ENCODE measurements at regions not wholly inside any gene's neighbourhood (a gene's known extent, or its start where the extent isn't known, plus 50 kb on each side); places are given as distances from the start of the nearest gene placed in this dataset.

- no peak overlapping the region for H3K9ac ChIP-seq (ENCODE audit: low read length)
- H3K27me3 ChIP-seq (ENCODE audit: control insufficient read depth, insufficient read depth, low read length): no peaks in the 10 kb centered on the region; the same call in 1 of the 2 replicates
- H3K36me3 ChIP-seq (ENCODE audit: control insufficient read depth, insufficient read depth, low read length): no peaks in the 10 kb centered on the region
- H3K4me1 ChIP-seq (ENCODE audit: control insufficient read depth, insufficient read depth, low read length): no peaks in the 10 kb centered on the region
- H3K9me3 ChIP-seq (ENCODE audit: control insufficient read depth, insufficient read depth, low read depth, low read length): peaks cover 7% of the 10 kb centered on the region; the same call in 1 of the 2 replicates
- no peak overlapping the region for H3K4me3 ChIP-seq (ENCODE audit: low read depth, low read length)
- H3K27ac ChIP-seq (ENCODE audit: low read depth, low read length): no peak overlapping the region
Measured at GRCh38 chr10:130432850-130433249, 296.7 kb downstream of the GLRX3 start.

- Histone ChIP-seq H3K9ac (ENCODE audit: low read length) (no peak overlapping the region), H3K27me3 (ENCODE audit: control insufficient read depth, insufficient read depth, low read length) (no peaks in the 10 kb centered on the region; the same call in 1 of the 2 replicates), H3K27ac (ENCODE audit: low read depth, low read length) (no peak overlapping the region), H3K9me3 (ENCODE audit: control insufficient read depth, insufficient read depth, low read depth, low read length) (peaks cover 7% of the 10 kb centered on the region; the same call in 1 of the 2 replicates), H3K36me3 (ENCODE audit: control insufficient read depth, insufficient read depth, low read length) (no peaks in the 10 kb centered on the region), H3K4me1 (ENCODE audit: control insufficient read depth, insufficient read depth, low read length) (no peaks in the 10 kb centered on the region), H3K4me3 (ENCODE audit: low read depth, low read length) (no peak overlapping the region)
Measured at GRCh38 chr10:130434446-130435385, 298.5 kb downstream of the GLRX3 start.

GRCh38 chr10:130435961-130436360, 299.8 kb downstream of the GLRX3 start:
- Histone ChIP-seq H3K27me3 (ENCODE audit: control insufficient read depth, insufficient read depth, low read length) (no peaks in the 10 kb centered on the region; the same call in 1 of the 2 replicates), H3K9me3 (ENCODE audit: control insufficient read depth, insufficient read depth, low read depth, low read length) (peaks cover 7% of the 10 kb centered on the region; the same call in 1 of the 2 replicates), H3K27ac (ENCODE audit: low read depth, low read length) (no peak overlapping the region), H3K9ac (ENCODE audit: low read length) (no peak overlapping the region), H3K36me3 (ENCODE audit: control insufficient read depth, insufficient read depth, low read length) (no peaks in the 10 kb centered on the region), H3K4me3 (ENCODE audit: low read depth, low read length) (no peak overlapping the region), H3K4me1 (ENCODE audit: control insufficient read depth, insufficient read depth, low read length) (no peaks in the 10 kb centered on the region)

- H3K27me3 ChIP-seq (ENCODE audit: control insufficient read depth, insufficient read depth, low read length): no peaks in the 10 kb centered on the region; the same call in 1 of the 2 replicates
- no peak overlapping the region for H3K27ac ChIP-seq (ENCODE audit: low read depth, low read length)
- H3K4me1 ChIP-seq (ENCODE audit: control insufficient read depth, insufficient read depth, low read length): no peaks in the 10 kb centered on the region
- H3K4me3 ChIP-seq (ENCODE audit: low read depth, low read length): no peak overlapping the region
- H3K9me3 ChIP-seq (ENCODE audit: control insufficient read depth, insufficient read depth, low read depth, low read length): peaks cover 4% of the 10 kb centered on the region; the same call in 1 of the 2 replicates
- H3K9ac ChIP-seq (ENCODE audit: low read length): no peak overlapping the region
- no peaks in the 10 kb centered on the region for H3K36me3 ChIP-seq (ENCODE audit: control insufficient read depth, insufficient read depth, low read length)
Measured at GRCh38 chr10:130438861-130439260, 302.7 kb downstream of the GLRX3 start.

- peaks cover 4% of the 10 kb centered on the region; the same call in 1 of the 2 replicates for H3K9me3 ChIP-seq (ENCODE audit: control insufficient read depth, insufficient read depth, low read depth, low read length)
Measured at GRCh38 chr10:130439766-130440165, 303.6 kb downstream of the GLRX3 start.

GRCh38 chr10:130440494-130440893, 304.3 kb downstream of the GLRX3 start:
- Histone ChIP-seq H3K9me3 (ENCODE audit: control insufficient read depth, insufficient read depth, low read depth, low read length) (no peaks in the 10 kb centered on the region; the same call in 1 of the 2 replicates), H3K4me1 (ENCODE audit: control insufficient read depth, insufficient read depth, low read length) (no peaks in the 10 kb centered on the region), H3K27me3 (ENCODE audit: control insufficient read depth, insufficient read depth, low read length) (no peaks in the 10 kb centered on the region), H3K27ac (ENCODE audit: low read depth, low read length) (no peak overlapping the region), H3K36me3 (ENCODE audit: control insufficient read depth, insufficient read depth, low read length) (no peaks in the 10 kb centered on the region), H3K9ac (ENCODE audit: low read length) (no peak overlapping the region), H3K4me3 (ENCODE audit: low read depth, low read length) (no peak overlapping the region)

More at GRCh38 chr10:130439766-130440165, 303.6 kb downstream of the GLRX3 start:
- H3K9ac ChIP-seq (ENCODE audit: low read length): no peak overlapping the region
- no peak overlapping the region for H3K27ac ChIP-seq (ENCODE audit: low read depth, low read length)
- H3K4me3 ChIP-seq (ENCODE audit: low read depth, low read length): no peak overlapping the region
- no peaks in the 10 kb centered on the region for H3K36me3 ChIP-seq (ENCODE audit: control insufficient read depth, insufficient read depth, low read length)
- H3K4me1 ChIP-seq (ENCODE audit: control insufficient read depth, insufficient read depth, low read length): no peaks in the 10 kb centered on the region
- H3K27me3 ChIP-seq (ENCODE audit: control insufficient read depth, insufficient read depth, low read length): no peaks in the 10 kb centered on the region; the same call in 1 of the 2 replicates

- Histone ChIP-seq H3K27me3 (ENCODE audit: control insufficient read depth, insufficient read depth, low read length) (no peaks in the 10 kb centered on the region), H3K4me1 (ENCODE audit: control insufficient read depth, insufficient read depth, low read length) (no peaks in the 10 kb centered on the region), H3K9ac (ENCODE audit: low read length) (no peak overlapping the region), H3K27ac (ENCODE audit: low read depth, low read length) (no peak overlapping the region), H3K4me3 (ENCODE audit: low read depth, low read length) (no peak overlapping the region), H3K36me3 (ENCODE audit: control insufficient read depth, insufficient read depth, low read length) (no peaks in the 10 kb centered on the region), H3K9me3 (ENCODE audit: control insufficient read depth, insufficient read depth, low read depth, low read length) (no peaks in the 10 kb centered on the region; the same call in 1 of the 2 replicates)
Measured at GRCh38 chr10:130440971-130441370, 304.8 kb downstream of the GLRX3 start.

GRCh38 chr10:130443066-130443465, 306.9 kb downstream of the GLRX3 start:
- H3K36me3 ChIP-seq (ENCODE audit: control insufficient read depth, insufficient read depth, low read length): no peaks in the 10 kb centered on the region
- H3K27ac ChIP-seq (ENCODE audit: low read depth, low read length): no peak overlapping the region
- no peaks in the 10 kb centered on the region for H3K27me3 ChIP-seq (ENCODE audit: control insufficient read depth, insufficient read depth, low read length)
- no peak overlapping the region for H3K9ac ChIP-seq (ENCODE audit: low read length)
- H3K4me1 ChIP-seq (ENCODE audit: control insufficient read depth, insufficient read depth, low read length): no peaks in the 10 kb centered on the region
- H3K9me3 ChIP-seq (ENCODE audit: control insufficient read depth, insufficient read depth, low read depth, low read length): no peaks in the 10 kb centered on the region; the same call in 1 of the 2 replicates
- H3K4me3 ChIP-seq (ENCODE audit: low read depth, low read length): no peak overlapping the region

- Histone ChIP-seq H3K4me1 (ENCODE audit: control insufficient read depth, insufficient read depth, low read length) (no peaks in the 10 kb centered on the region), H3K27ac (ENCODE audit: low read depth, low read length) (no peak overlapping the region), H3K27me3 (ENCODE audit: control insufficient read depth, insufficient read depth, low read length) (no peaks in the 10 kb centered on the region; the same call in 1 of the 2 replicates), H3K9ac (ENCODE audit: low read length) (no peak overlapping the region), H3K4me3 (ENCODE audit: low read depth, low read length) (no peak overlapping the region), H3K36me3 (ENCODE audit: control insufficient read depth, insufficient read depth, low read length) (no peaks in the 10 kb centered on the region), H3K9me3 (ENCODE audit: control insufficient read depth, insufficient read depth, low read depth, low read length) (no peaks in the 10 kb centered on the region)
Measured at GRCh38 chr10:130453036-130453720, 317.0 kb downstream of the GLRX3 start.

- H3K9me3 ChIP-seq (ENCODE audit: control insufficient read depth, insufficient read depth, low read depth, low read length): no peaks in the 10 kb centered on the region
- no peaks in the 10 kb centered on the region for H3K4me1 ChIP-seq (ENCODE audit: control insufficient read depth, insufficient read depth, low read length)
- no peak overlapping the region for H3K27ac ChIP-seq (ENCODE audit: low read depth, low read length)
- H3K9ac ChIP-seq (ENCODE audit: low read length): no peak overlapping the region
- no peaks in the 10 kb centered on the region for H3K36me3 ChIP-seq (ENCODE audit: control insufficient read depth, insufficient read depth, low read length)
- no peak overlapping the region for H3K4me3 ChIP-seq (ENCODE audit: low read depth, low read length)
- no peaks in the 10 kb centered on the region; the same call in 1 of the 2 replicates for H3K27me3 ChIP-seq (ENCODE audit: control insufficient read depth, insufficient read depth, low read length)
Measured at GRCh38 chr10:130453721-130454542, 317.7 kb downstream of the GLRX3 start.
